Stimulated activated naive CD8-positive, alpha-beta T cell treated with anti-CD3 and anti-CD28 coated beads, Interleukin-15, Interleukin-2, amounts not matched to agents 100 ng/mL and 50 ng/mL, for 24 hours (primary cell): ENCODE measurements at regions not wholly inside any gene's neighbourhood (a gene's known extent, or its start where the extent isn't known, plus 50 kb on each side); places are given as distances from the start of the nearest gene placed in this dataset.
"Not testable (repeated sequence)": the region's sequence is repeated elsewhere in the genome, so short reads cannot be mapped to it uniquely, and the experiment has no call there.

ENCODE experiments used
- H3K27ac Mint-ChIP-seq: one replicate; pipeline ENCODE4 v1.8.0; 2021; ENCODE audit warnings: mild to moderate bottlenecking, mixed read lengths
- H3K27me3 Mint-ChIP-seq: one replicate; pipeline ENCODE4 v1.8.0; 2021; ENCODE audit warnings: mixed read lengths
- H3K36me3 Mint-ChIP-seq: one replicate; pipeline ENCODE4 v1.8.0; 2021; ENCODE audit warnings: low read depth, mixed read lengths
- H3K4me1 Mint-ChIP-seq: one replicate; pipeline ENCODE4 v1.8.0; 2021; ENCODE audit warnings: low read depth, mixed read lengths
- H3K4me3 Mint-ChIP-seq: one replicate; pipeline ENCODE4 v1.8.0; 2021; ENCODE audit warnings: mild to moderate bottlenecking, mixed read lengths
- H3K9me3 Mint-ChIP-seq: one replicate; pipeline ENCODE4 v1.8.0; 2021; ENCODE audit warnings: mixed read lengths

GRCh38 chr9:2401746-2402145 is 219.8 kb upstream of the VLDLR start:
- not testable (repeated sequence) for H3K27ac Mint-ChIP-seq, H3K27me3 Mint-ChIP-seq, H3K4me3 Mint-ChIP-seq, H3K36me3 Mint-ChIP-seq, H3K4me1 Mint-ChIP-seq, H3K9me3 Mint-ChIP-seq

DNA sequence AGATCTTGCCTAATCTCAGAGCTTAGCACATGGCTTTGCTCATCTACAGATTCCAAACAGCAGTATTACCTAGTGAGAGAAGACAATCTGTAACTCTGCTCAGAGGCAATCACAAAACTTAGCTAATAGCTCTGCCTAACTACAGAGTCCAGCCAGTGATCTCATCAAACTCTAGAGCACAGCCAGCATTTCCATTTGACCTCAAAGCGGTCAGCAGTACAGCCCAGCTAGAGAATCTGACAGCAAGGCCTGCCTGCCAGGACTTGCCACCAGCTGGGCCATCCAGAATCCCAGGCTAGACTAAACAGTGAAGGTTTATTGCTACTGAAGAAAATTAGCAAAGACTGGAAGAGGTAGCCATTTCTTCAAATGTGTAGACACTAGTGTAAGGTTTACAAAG is 217.9 kb upstream of the VLDLR start:
- H3K4me1 Mint-ChIP-seq, result no peaks in the 10 kb centered on the region
- no peaks in the 10 kb centered on the region for H3K36me3 Mint-ChIP-seq
- peaks cover 5% of the 10 kb centered on the region for H3K27me3 Mint-ChIP-seq
- H3K4me3 Mint-ChIP-seq, result no peak overlapping the region
- no peak overlapping the region for H3K27ac Mint-ChIP-seq
- H3K9me3 Mint-ChIP-seq, result peaks cover 8% of the 10 kb centered on the region

- Mint-ChIP-seq H3K9me3 (peaks cover 8% of the 10 kb centered on the region), H3K36me3 (no peaks in the 10 kb centered on the region), H3K4me1 (no peaks in the 10 kb centered on the region), H3K4me3 (no peak overlapping the region), H3K27ac (no peak overlapping the region), H3K27me3 (peaks cover 5% of the 10 kb centered on the region)
Measured at GRCh38 chr9:2406252-2406651, 215.3 kb upstream of the VLDLR start.

DNA sequence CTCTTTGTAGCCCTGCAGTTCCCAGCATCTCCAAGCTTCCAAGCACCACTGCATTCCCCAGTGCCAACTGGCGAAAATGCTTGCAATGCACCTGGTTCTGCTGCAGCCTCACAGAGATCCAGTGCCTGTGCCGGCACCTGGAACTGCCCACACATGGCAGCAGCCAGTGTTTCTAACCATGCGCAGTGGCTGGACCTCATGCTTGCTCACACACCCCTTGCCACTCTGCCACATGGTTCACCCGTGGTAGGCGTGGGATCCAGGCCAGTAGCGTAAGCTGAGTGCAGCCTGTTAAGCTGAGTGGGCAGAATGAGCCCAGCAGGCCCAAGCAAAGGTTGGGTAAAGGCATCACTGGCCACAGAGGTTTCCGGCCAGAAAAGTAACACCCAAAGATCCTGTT is 214.1 kb upstream of the VLDLR start:
- H3K36me3 Mint-ChIP-seq, result no peaks in the 10 kb centered on the region
- H3K27me3 Mint-ChIP-seq, result peaks cover under 1% of the 10 kb centered on the region
- H3K9me3 Mint-ChIP-seq, result peaks cover 8% of the 10 kb centered on the region
- no peak overlapping the region for H3K27ac Mint-ChIP-seq
- H3K4me1 Mint-ChIP-seq, result no peaks in the 10 kb centered on the region
- no peak overlapping the region for H3K4me3 Mint-ChIP-seq

DNA sequence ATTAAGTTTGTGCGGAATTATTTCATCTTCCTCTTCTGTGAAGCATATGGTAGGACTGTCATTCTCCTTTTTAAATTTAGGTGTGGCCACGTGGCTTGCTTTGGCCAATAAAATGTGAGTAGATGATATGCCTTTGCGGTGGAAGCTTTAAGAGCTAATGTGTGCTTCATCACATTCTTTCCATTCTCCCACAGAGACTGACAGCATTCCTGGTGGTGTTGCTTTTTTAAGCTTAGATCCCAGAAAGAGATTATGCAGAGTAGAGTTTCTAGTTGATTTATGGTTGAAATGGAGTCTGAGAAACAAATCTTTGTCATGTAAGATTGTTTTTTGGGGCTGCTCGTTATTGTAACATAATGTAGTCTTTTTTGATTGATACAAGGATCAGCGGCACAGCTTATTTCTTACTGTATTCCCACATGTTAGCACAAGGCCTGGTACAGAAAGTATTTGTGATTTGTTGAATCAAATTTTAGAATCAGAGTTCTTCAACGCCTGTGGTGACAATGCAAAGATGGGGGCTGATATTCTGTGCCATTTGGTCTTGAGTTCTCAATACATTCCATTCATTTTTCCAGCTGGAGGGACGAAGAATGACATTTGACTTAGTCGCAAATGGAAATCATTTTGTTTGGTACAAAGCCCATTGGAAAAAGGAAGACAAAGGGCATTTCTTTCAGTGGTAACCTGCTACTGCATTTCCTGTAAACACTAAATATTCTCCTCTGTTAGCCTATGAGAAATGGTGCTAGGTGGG is 209.9 kb upstream of the VLDLR start:
- H3K27me3 Mint-ChIP-seq, result peaks cover 4% of the 10 kb centered on the region
- H3K9me3 Mint-ChIP-seq, result no peaks in the 10 kb centered on the region
- no peaks in the 10 kb centered on the region for H3K36me3 Mint-ChIP-seq
- H3K27ac Mint-ChIP-seq, result no peak overlapping the region
- no peaks in the 10 kb centered on the region for H3K4me1 Mint-ChIP-seq
- no peak overlapping the region for H3K4me3 Mint-ChIP-seq

GRCh38 chr9:2413160-2413805 is 208.3 kb upstream of the VLDLR start:
- H3K9me3 Mint-ChIP-seq, result no peaks in the 10 kb centered on the region

DNA sequence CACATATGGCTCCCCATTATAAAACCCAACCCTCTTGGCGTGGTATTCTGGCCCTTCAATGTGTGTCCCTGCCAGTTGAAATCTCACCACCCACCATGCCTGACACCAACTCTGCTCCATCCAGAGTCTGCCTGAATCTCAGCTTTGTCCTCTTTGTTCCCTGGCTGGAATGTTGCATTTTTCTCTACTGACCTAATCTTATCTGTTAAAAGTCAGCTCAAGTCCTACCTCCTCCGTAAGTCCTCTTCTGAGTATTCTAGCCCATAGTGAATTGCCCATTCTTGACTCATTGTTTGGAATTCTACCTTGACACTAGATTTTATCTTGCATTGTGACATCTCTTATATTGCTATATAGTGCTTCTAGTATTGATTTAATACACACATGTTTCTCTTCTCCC is 207.1 kb upstream of the VLDLR start:
- Mint-ChIP-seq H3K27me3 (peaks cover 4% of the 10 kb centered on the region), H3K36me3 (no peaks in the 10 kb centered on the region), H3K4me3 (no peak overlapping the region), H3K9me3 (no peaks in the 10 kb centered on the region), H3K27ac (no peak overlapping the region), H3K4me1 (no peaks in the 10 kb centered on the region)

More at GRCh38 chr9:2413160-2413805, 208.3 kb upstream of the VLDLR start:
- H3K36me3 Mint-ChIP-seq, result no peaks in the 10 kb centered on the region
- peaks cover 4% of the 10 kb centered on the region for H3K27me3 Mint-ChIP-seq
- H3K4me1 Mint-ChIP-seq, result no peaks in the 10 kb centered on the region
- H3K27ac Mint-ChIP-seq, result no peak overlapping the region
- H3K4me3 Mint-ChIP-seq, result no peak overlapping the region

GRCh38 chr9:2415326-2415725 is 206.3 kb upstream of the VLDLR start:
- Mint-ChIP-seq H3K36me3 (no peaks in the 10 kb centered on the region), H3K4me1 (no peaks in the 10 kb centered on the region), H3K27me3 (peaks cover 4% of the 10 kb centered on the region), H3K27ac (no peak overlapping the region), H3K4me3 (no peak overlapping the region), H3K9me3 (no peaks in the 10 kb centered on the region)

GRCh38 chr9:2417730-2418129 is 203.9 kb upstream of the VLDLR start:
- Mint-ChIP-seq H3K9me3 (no peaks in the 10 kb centered on the region), H3K27me3 (peaks cover 4% of the 10 kb centered on the region), H3K4me1 (no peaks in the 10 kb centered on the region), H3K4me3 (no peak overlapping the region), H3K36me3 (no peaks in the 10 kb centered on the region), H3K27ac (no peak overlapping the region)

DNA sequence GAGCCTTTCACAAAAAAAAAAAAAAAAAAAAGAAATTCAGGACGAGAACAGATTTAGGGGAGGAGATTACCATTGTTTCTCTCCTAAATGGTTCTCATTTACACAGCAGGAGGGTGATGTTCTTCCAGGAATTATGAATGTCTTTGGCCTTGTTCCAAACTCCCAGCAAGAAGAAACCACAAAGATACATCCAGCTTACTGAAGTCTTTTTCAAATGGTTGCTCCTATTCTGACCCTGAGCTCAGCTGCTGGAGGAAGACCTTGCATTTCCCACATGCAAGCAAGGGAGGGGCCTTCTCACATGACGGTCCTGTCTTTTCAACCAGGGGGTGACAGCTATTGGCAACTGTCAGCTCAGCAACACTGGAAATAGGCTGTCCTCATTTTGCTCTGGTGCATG is 203.0 kb upstream of the VLDLR start:
- H3K9me3 Mint-ChIP-seq, result no peaks in the 10 kb centered on the region
- H3K27me3 Mint-ChIP-seq, result peaks cover 4% of the 10 kb centered on the region
- H3K4me1 Mint-ChIP-seq, result no peaks in the 10 kb centered on the region
- no peak overlapping the region for H3K4me3 Mint-ChIP-seq
- no peak overlapping the region for H3K27ac Mint-ChIP-seq
- no peaks in the 10 kb centered on the region for H3K36me3 Mint-ChIP-seq

DNA sequence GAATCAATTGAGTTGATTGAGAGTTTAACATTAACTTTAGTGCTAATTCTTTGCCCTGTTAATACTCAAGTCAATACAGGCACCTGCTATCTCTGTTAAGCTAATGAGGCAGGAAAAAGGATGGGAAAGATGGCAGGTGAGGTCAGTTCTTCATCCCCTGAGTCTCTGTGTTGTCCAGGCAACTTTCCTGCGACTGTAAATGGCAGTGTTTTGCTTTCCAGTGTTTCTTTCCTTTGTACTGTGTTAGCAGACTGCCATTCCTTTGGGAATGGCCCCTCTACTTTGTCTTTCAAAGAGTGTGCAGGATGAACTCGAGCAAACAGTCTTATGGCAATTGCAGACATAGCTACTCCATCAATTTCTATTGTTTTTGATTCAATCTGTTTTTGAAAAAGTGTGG is 202.2 kb upstream of the VLDLR start:
- no peak overlapping the region for H3K27ac Mint-ChIP-seq
- peaks cover 4% of the 10 kb centered on the region for H3K27me3 Mint-ChIP-seq
- H3K4me3 Mint-ChIP-seq, result no peak overlapping the region
- no peaks in the 10 kb centered on the region for H3K36me3 Mint-ChIP-seq
- no peaks in the 10 kb centered on the region for H3K4me1 Mint-ChIP-seq
- H3K9me3 Mint-ChIP-seq, result no peaks in the 10 kb centered on the region

GRCh38 chr9:2420543-2420942 is 201.0 kb upstream of the VLDLR start:
- Mint-ChIP-seq H3K27ac (no peak overlapping the region), H3K4me1 (no peaks in the 10 kb centered on the region), H3K4me3 (no peak overlapping the region), H3K36me3 (no peaks in the 10 kb centered on the region), H3K27me3 (no peaks in the 10 kb centered on the region), H3K9me3 (no peaks in the 10 kb centered on the region)

DNA sequence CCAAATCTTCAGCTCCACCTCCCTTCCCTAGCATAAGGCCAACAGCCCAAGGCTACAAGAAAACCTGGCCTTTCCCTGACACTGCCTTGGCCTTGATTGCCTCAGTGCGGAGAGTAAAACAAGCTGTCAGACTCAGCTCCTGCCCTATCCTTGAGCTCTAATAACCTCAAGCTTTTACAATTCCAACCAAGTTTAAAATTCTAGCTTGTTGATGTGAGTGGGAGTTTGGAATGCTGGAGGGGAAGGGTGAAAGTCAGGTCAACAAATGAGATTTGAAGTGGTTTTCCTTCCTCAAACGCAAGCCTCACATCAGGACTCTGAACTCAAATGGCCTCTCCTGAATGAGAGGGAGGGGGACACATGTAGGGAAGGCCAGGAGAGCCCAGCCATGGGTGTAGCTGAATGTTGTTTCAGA is 197.0 kb upstream of the VLDLR start:
- Mint-ChIP-seq H3K9me3 (no peaks in the 10 kb centered on the region), H3K27me3 (no peaks in the 10 kb centered on the region), H3K36me3 (no peaks in the 10 kb centered on the region), H3K4me1 (no peaks in the 10 kb centered on the region), H3K4me3 (no peak overlapping the region), H3K27ac (no peak overlapping the region)

DNA sequence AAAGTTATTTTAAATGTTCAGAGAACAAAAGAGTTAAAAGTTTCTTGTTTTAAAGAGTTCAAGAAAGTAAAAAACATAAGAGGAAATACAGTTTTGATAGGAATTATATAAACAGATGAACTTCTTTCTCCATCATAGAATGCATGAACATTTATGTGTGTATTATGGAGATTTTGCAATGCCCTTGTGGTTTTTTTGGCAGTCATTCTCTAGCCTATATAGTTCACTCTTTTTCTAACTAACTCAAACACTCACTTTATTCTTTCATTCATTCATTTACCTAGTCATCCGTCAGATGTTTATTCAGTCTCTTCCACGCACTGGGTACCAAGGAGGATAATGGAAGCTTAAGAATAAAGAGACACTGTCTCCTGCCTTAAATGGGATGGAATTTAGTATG is 195.9 kb upstream of the VLDLR start:
- Mint-ChIP-seq H3K9me3 (no peaks in the 10 kb centered on the region), H3K36me3 (no peaks in the 10 kb centered on the region), H3K27ac (no peak overlapping the region), H3K27me3 (no peaks in the 10 kb centered on the region), H3K4me1 (no peaks in the 10 kb centered on the region), H3K4me3 (no peak overlapping the region)

- Mint-ChIP-seq H3K9me3 (no peaks in the 10 kb centered on the region), H3K27me3 (no peaks in the 10 kb centered on the region), H3K4me1 (no peaks in the 10 kb centered on the region), H3K27ac (no peak overlapping the region), H3K4me3 (no peak overlapping the region), H3K36me3 (no peaks in the 10 kb centered on the region)
Measured at GRCh38 chr9:2427120-2427891, 194.3 kb upstream of the VLDLR start.
